ENCODE measurements at regions not wholly inside any gene's neighbourhood (a gene's known extent, or its start where the extent isn't known, plus 50 kb on each side); places are given as distances from the start of the nearest gene placed in this dataset.
A peak's percentile ranks its signal among the peaks of the same experiment; 100 is the strongest.

GRCh38 chr6:146965110-146965689, 239.0 kb upstream of the STXBP5 start:
- H3K9me3 ChIP-seq (ENCODE audit: control insufficient read depth, low read depth, low read length), result peaks cover 18% of the 10 kb centered on the region
- WGBS (ENCODE audit: insufficient coverage, low lambda C conversion rate), result no CpG with 5 or more reads among the region's 1 CpG
- no peaks in the 10 kb centered on the region for H3K4me1 ChIP-seq (ENCODE audit: control insufficient read depth, insufficient read depth, low read length)
- H3K27ac ChIP-seq (ENCODE audit: low read length), result no peak overlapping the region
- no peaks in the 10 kb centered on the region for H3K27me3 ChIP-seq (ENCODE audit: control insufficient read depth, insufficient read depth, low read length)
- DNase-seq, result no peak
- no peaks in the 10 kb centered on the region for H3K36me3 ChIP-seq (ENCODE audit: control insufficient read depth, insufficient read depth, low read length)
- H3K4me3 ChIP-seq (ENCODE audit: low read length), result no peak overlapping the region

- WGBS (ENCODE audit: insufficient coverage, low lambda C conversion rate), result 67% methylated on average over 4 of the region's 4 CpGs
Measured at GRCh38 chr6:146968041-146968760, 236.0 kb upstream of the STXBP5 start.

GRCh38 chr6:146972546-146972945, 231.7 kb upstream of the STXBP5 start:
- Histone ChIP-seq H3K27me3 (ENCODE audit: control insufficient read depth, insufficient read depth, low read length) (no peaks in the 10 kb centered on the region), H3K4me1 (ENCODE audit: control insufficient read depth, insufficient read depth, low read length) (no peaks in the 10 kb centered on the region), H3K4me3 (ENCODE audit: low read length) (no peak overlapping the region), H3K36me3 (ENCODE audit: control insufficient read depth, insufficient read depth, low read length) (no peaks in the 10 kb centered on the region), H3K27ac (ENCODE audit: low read length) (no peak overlapping the region), H3K9me3 (ENCODE audit: control insufficient read depth, low read depth, low read length) (no peaks in the 10 kb centered on the region)
- DNase-seq, result no peak
- 90% methylated on average over 4 of the region's 6 CpGs for WGBS (ENCODE audit: insufficient coverage, low lambda C conversion rate)

More at GRCh38 chr6:146968041-146968760, 236.0 kb upstream of the STXBP5 start:
- Histone ChIP-seq H3K27me3 (ENCODE audit: control insufficient read depth, insufficient read depth, low read length) (no peaks in the 10 kb centered on the region), H3K4me3 (ENCODE audit: low read length) (no peak overlapping the region), H3K27ac (ENCODE audit: low read length) (no peak overlapping the region), H3K36me3 (ENCODE audit: control insufficient read depth, insufficient read depth, low read length) (no peaks in the 10 kb centered on the region), H3K4me1 (ENCODE audit: control insufficient read depth, insufficient read depth, low read length) (no peaks in the 10 kb centered on the region), H3K9me3 (ENCODE audit: control insufficient read depth, low read depth, low read length) (peaks cover 18% of the 10 kb centered on the region)
- no peak for DNase-seq

- H3K27ac ChIP-seq (ENCODE audit: low read length), result no peak overlapping the region
- WGBS (ENCODE audit: insufficient coverage, low lambda C conversion rate), result no CpG with 5 or more reads among the region's 3 CpGs
- H3K36me3 ChIP-seq (ENCODE audit: control insufficient read depth, insufficient read depth, low read length), result no peaks in the 10 kb centered on the region
- no peaks in the 10 kb centered on the region for H3K9me3 ChIP-seq (ENCODE audit: control insufficient read depth, low read depth, low read length)
- H3K4me1 ChIP-seq (ENCODE audit: control insufficient read depth, insufficient read depth, low read length), result no peaks in the 10 kb centered on the region
- no peak overlapping the region for H3K4me3 ChIP-seq (ENCODE audit: low read length)
- no peaks in the 10 kb centered on the region for H3K27me3 ChIP-seq (ENCODE audit: control insufficient read depth, insufficient read depth, low read length)
- DNase-seq, result no peak
Measured at GRCh38 chr6:146974351-146974750, 229.9 kb upstream of the STXBP5 start.

- no peaks in the 10 kb centered on the region for H3K4me1 ChIP-seq (ENCODE audit: control insufficient read depth, insufficient read depth, low read length)
- H3K27ac ChIP-seq (ENCODE audit: low read length), result no peak overlapping the region
- no peak for DNase-seq
- no peaks in the 10 kb centered on the region for H3K27me3 ChIP-seq (ENCODE audit: control insufficient read depth, insufficient read depth, low read length)
- WGBS (ENCODE audit: insufficient coverage, low lambda C conversion rate), result no CpG with 5 or more reads among the region's 3 CpGs
- H3K36me3 ChIP-seq (ENCODE audit: control insufficient read depth, insufficient read depth, low read length), result no peaks in the 10 kb centered on the region
- no peaks in the 10 kb centered on the region for H3K9me3 ChIP-seq (ENCODE audit: control insufficient read depth, low read depth, low read length)
- no peak overlapping the region for H3K4me3 ChIP-seq (ENCODE audit: low read length)
Measured at GRCh38 chr6:146975093-146975492, 229.1 kb upstream of the STXBP5 start.

- Histone ChIP-seq H3K4me1 (ENCODE audit: control insufficient read depth, insufficient read depth, low read length) (peaks cover 6% of the 10 kb centered on the region), H3K27me3 (ENCODE audit: control insufficient read depth, insufficient read depth, low read length) (no peaks in the 10 kb centered on the region), H3K4me3 (ENCODE audit: low read length) (no peak overlapping the region), H3K9me3 (ENCODE audit: control insufficient read depth, low read depth, low read length) (no peaks in the 10 kb centered on the region), H3K36me3 (ENCODE audit: control insufficient read depth, insufficient read depth, low read length) (no peaks in the 10 kb centered on the region), H3K27ac (ENCODE audit: low read length) (no peak overlapping the region)
- WGBS (ENCODE audit: insufficient coverage, low lambda C conversion rate), result no CpG with 5 or more reads among the region's 4 CpGs
- no peak for DNase-seq
Measured at GRCh38 chr6:146980900-146981329, 223.3 kb upstream of the STXBP5 start.

- no peaks in the 10 kb centered on the region for H3K27me3 ChIP-seq (ENCODE audit: control insufficient read depth, insufficient read depth, low read length)
- H3K36me3 ChIP-seq (ENCODE audit: control insufficient read depth, insufficient read depth, low read length), result no peaks in the 10 kb centered on the region
- no CpG with 5 or more reads among the region's 3 CpGs for WGBS (ENCODE audit: insufficient coverage, low lambda C conversion rate)
- DNase-seq, result no peak
- no peaks in the 10 kb centered on the region for H3K9me3 ChIP-seq (ENCODE audit: control insufficient read depth, low read depth, low read length)
- H3K4me1 ChIP-seq (ENCODE audit: control insufficient read depth, insufficient read depth, low read length), result peaks cover 6% of the 10 kb centered on the region
- no peak overlapping the region for H3K27ac ChIP-seq (ENCODE audit: low read length)
- no peak overlapping the region for H3K4me3 ChIP-seq (ENCODE audit: low read length)
Measured at GRCh38 chr6:146981981-146982380, 222.2 kb upstream of the STXBP5 start.

- Histone ChIP-seq H3K9me3 (ENCODE audit: control insufficient read depth, low read depth, low read length) (no peaks in the 10 kb centered on the region), H3K4me1 (ENCODE audit: control insufficient read depth, insufficient read depth, low read length) (peaks cover 6% of the 10 kb centered on the region), H3K27me3 (ENCODE audit: control insufficient read depth, insufficient read depth, low read length) (no peaks in the 10 kb centered on the region), H3K4me3 (ENCODE audit: low read length) (no peak overlapping the region), H3K27ac (ENCODE audit: low read length) (no peak overlapping the region), H3K36me3 (ENCODE audit: control insufficient read depth, insufficient read depth, low read length) (no peaks in the 10 kb centered on the region)
- 86% methylated on average over 2 of the region's 11 CpGs for WGBS (ENCODE audit: insufficient coverage, low lambda C conversion rate)
- DNase-seq, result no peak
Measured at GRCh38 chr6:146984251-146984924, 219.8 kb upstream of the STXBP5 start.

GRCh38 chr6:146985111-146985510, 219.1 kb upstream of the STXBP5 start:
- Histone ChIP-seq H3K9me3 (ENCODE audit: control insufficient read depth, low read depth, low read length) (no peaks in the 10 kb centered on the region), H3K36me3 (ENCODE audit: control insufficient read depth, insufficient read depth, low read length) (no peaks in the 10 kb centered on the region), H3K27me3 (ENCODE audit: control insufficient read depth, insufficient read depth, low read length) (no peaks in the 10 kb centered on the region), H3K27ac (ENCODE audit: low read length) (no peak overlapping the region), H3K4me3 (ENCODE audit: low read length) (no peak overlapping the region), H3K4me1 (ENCODE audit: control insufficient read depth, insufficient read depth, low read length) (peaks cover 6% of the 10 kb centered on the region)
- DNase-seq, result peak; percentile 14 to 66
- WGBS (ENCODE audit: insufficient coverage, low lambda C conversion rate), result 0% methylated on average over 2 of the region's 3 CpGs

GRCh38 chr6:146985966-146986365, 218.3 kb upstream of the STXBP5 start:
- Histone ChIP-seq H3K4me1 (ENCODE audit: control insufficient read depth, insufficient read depth, low read length) (peaks cover 6% of the 10 kb centered on the region), H3K4me3 (ENCODE audit: low read length) (no peak overlapping the region), H3K9me3 (ENCODE audit: control insufficient read depth, low read depth, low read length) (no peaks in the 10 kb centered on the region), H3K27me3 (ENCODE audit: control insufficient read depth, insufficient read depth, low read length) (no peaks in the 10 kb centered on the region), H3K36me3 (ENCODE audit: control insufficient read depth, insufficient read depth, low read length) (no peaks in the 10 kb centered on the region), H3K27ac (ENCODE audit: low read length) (no peak overlapping the region)
- WGBS (ENCODE audit: insufficient coverage, low lambda C conversion rate), result 100% methylated on average over 1 of the region's 2 CpGs
- DNase-seq, result no peak

All from large intestine (tissue), 3 donors.